Tibial nerve (tissue), 4 donors: ENCODE measurements at regions not wholly inside any gene's neighbourhood (a gene's known extent, or its start where the extent isn't known, plus 50 kb on each side); places are given as distances from the start of the nearest gene placed in this dataset.

Experiments
- CTCF ChIP-seq, 5 experiments: fragments of 200-600 bp in 3 of 5; fragments of 450-650 bp in 2 of 5; sonication (generic) in 3 of 5; IDR thresholded peaks; one replicate each; pipeline ENCODE4 v1.5.1; 2016 to 2019; ENCODE audit warnings: antibody characterized with exemption in 5 of 5, mild to moderate bottlenecking in 3 of 5, moderate library complexity in 2 of 5
- EP300 ChIP-seq, 2 donors: sonication (generic); formaldehyde crosslinking; IDR thresholded peaks; one replicate each; pipeline ENCODE4 v1.6.1; 2017; ENCODE audit warnings: antibody characterized with exemption in 2 of 2, mild to moderate bottlenecking in 1 of 2
- POLR2A ChIP-seq, 2 donors: fragments of 450-650 bp; IDR thresholded peaks; one replicate each; pipeline ENCODE4 v1.6.1; 2017; ENCODE audit warnings: antibody characterized with exemption in 2 of 2, mild to moderate bottlenecking in 2 of 2, moderate library complexity in 2 of 2

GRCh38 chr18:66419400-66419799, 184.5 kb downstream of the CDH19 start:
- no peak for TF ChIP-seq CTCF (IDR thresholded peaks at IDR 0.05)
- no peak for TF ChIP-seq POLR2A (IDR thresholded peaks at IDR 0.05)
- no peak for TF ChIP-seq EP300 (IDR thresholded peaks at IDR 0.05)
